ENCODE measurements at regions not wholly inside any gene's neighbourhood (a gene's known extent, or its start where the extent isn't known, plus 50 kb on each side); places are given as distances from the start of the nearest gene placed in this dataset.

DNA sequence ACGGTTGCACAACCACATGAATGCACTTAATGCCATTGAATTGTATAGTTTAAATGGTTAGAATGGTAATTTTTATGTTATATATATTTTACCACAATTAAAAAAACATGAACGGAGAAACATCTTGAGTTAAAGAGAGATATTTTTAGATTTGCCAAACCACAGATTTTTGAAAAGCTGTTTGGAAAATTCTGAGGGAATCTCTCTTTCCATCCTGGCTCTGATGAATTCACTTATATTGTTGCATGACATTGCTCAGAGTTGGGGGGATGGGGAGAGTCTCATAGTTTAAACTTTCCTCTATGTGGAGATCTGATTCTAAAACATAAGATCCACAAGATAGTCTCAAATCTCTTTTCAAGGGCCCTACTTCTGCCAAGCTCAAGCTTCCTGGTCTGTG lies 275.0 kb upstream of the NPVF start:
- no peak for DNase-seq (ENCODE audit: low read depth in 2 of 2)

- DNase-seq (ENCODE audit: low read depth in 2 of 2), result no peak
These were observed 283.9 kb upstream of the NPVF start for GRCh38 chr7:25512061-25512687.

DNA sequence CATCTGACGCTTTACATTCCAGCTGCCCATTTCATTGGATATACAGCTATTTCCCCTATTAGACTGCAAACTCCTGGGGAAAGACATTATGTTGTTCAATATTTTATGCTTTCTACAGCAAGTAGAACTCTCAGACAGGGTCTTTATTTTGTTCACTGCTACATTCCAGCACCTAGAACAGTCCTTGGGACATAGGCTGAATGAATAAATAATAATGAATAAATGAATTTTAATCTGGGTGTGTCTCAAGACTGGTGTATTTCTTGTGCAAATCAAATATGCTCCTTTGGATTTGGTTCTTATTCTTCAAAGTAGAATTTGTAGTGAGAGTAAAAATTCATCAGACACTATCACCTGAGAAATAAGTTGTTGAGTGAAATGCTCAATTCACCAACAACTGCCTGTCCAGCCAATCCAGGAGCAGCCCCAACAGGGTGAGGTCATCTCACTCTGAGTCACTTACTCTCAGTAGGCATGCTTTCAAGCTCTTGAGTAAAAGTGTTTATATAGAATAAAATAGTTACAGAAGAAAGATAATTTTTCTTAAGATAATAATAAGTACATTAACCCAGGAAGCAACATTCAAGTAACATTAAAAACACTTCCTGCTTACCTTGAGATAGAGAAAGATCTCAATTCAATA lies 287.5 kb upstream of the NPVF start:
- DNase-seq (ENCODE audit: low read depth in 2 of 2), result no peak

DNA sequence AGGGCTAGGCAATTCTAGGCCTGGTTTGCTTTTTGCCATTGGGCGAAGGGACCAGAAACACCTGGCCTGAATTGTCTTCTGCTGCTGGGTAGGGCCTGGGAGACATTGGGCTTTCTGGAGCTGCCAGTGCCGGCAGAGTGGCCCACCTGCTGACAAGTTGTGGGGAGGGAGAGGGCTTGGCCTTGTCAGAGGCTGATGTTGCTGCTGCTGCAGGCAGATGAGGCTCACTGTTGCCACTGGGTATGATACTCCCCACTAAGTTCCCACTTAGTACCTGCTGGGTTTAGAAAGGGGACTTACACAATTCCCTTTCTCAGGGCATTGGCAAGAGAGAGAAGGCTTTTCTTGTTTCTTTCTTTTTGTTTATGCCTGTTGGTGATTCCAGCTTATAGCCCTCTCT lies 289.6 kb upstream of the NPVF start:
- no peak for DNase-seq (ENCODE audit: low read depth in 2 of 2)

DNA sequence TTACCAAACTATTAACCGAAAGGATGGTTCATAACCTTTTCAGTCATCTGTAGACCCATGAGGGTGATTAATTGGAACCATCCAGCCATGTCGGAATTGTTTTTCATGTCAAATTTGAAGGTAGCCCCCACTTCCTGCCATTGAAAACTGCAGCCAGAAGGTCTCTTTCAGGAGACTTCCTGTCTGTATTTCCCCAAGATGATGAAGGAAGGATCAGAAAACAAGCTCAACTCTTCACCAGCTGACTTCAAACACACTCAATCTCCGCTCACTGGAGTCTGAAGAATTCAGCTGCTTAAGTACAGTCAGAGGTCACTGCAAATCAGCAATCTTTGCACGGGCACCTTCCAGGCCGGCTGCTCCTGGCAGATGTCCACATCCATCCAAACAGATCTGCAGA lies 291.7 kb upstream of the NPVF start:
- no peak for DNase-seq (ENCODE audit: low read depth in 2 of 2)

- DNase-seq (ENCODE audit: low read depth in 2 of 2), result no peak
These were observed 292.2 kb upstream of the NPVF start for GRCh38 chr7:25520516-25520915.

GRCh38 chr7:25521236-25521635 lies 292.9 kb upstream of the NPVF start:
- no peak for DNase-seq (ENCODE audit: low read depth in 2 of 2)

- DNase-seq (ENCODE audit: low read depth in 2 of 2), result no peak
These were observed 294.4 kb upstream of the NPVF start for GRCh38 chr7:25522727-25523126.

DNA sequence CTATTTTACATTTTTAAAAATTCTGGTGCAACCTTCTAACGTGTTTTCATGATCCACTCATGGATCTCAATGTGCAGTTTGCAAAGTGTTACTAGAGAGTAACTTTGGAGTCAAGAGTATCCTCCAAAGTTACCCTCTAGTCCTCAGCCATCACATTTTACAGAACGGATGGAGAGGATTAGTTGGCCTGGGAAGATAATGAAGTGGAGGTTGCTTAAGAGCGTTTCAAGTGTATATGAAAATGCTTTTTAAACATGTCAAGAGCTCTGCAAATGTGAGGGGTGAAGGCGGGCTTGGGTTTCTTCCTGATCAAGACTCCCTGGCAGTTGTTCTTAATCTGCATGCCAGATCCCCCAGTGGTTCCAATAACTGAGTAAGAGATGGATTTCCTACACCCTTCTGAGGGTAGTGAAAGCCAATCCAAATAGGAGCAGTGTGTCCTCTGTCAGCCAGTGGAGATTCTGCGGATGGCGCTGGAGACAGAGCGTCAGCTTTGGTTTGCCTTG lies 299.4 kb upstream of the NPVF start:
- DNase-seq (ENCODE audit: low read depth in 2 of 2), result no peak

- no peak for DNase-seq (ENCODE audit: low read depth in 2 of 2)
These were observed 301.0 kb upstream of the NPVF start for GRCh38 chr7:25529320-25529719.

GRCh38 chr7:25536851-25537250 lies 308.6 kb upstream of the NPVF start:
- no peak for DNase-seq (ENCODE audit: low read depth in 2 of 2)

GRCh38 chr7:25537662-25538375 lies 309.5 kb upstream of the NPVF start:
- no peak for DNase-seq (ENCODE audit: low read depth in 2 of 2)

GRCh38 chr7:25541094-25541821 lies 313.0 kb upstream of the NPVF start:
- no peak for DNase-seq (ENCODE audit: low read depth in 2 of 2)

DNA sequence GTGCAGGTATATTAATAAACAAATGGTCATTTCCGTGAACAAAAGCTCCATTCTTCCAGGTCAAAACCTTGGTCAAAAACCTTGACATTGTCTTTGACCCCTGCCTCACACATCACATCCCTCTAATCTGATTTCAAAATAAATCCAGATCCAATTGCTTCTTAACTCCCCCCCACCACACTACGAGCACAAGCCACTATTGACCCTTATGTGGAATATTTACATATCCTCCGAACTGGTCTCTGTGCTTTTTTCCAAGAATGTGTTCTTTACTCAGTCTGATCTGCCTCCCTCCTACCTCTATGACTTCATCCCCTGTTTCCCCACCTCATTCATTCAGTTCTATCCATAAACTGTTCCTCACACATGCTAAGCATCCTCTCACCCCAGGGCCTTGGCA lies 313.6 kb upstream of the NPVF start:
- no peak for DNase-seq (ENCODE audit: low read depth in 2 of 2)

DNA sequence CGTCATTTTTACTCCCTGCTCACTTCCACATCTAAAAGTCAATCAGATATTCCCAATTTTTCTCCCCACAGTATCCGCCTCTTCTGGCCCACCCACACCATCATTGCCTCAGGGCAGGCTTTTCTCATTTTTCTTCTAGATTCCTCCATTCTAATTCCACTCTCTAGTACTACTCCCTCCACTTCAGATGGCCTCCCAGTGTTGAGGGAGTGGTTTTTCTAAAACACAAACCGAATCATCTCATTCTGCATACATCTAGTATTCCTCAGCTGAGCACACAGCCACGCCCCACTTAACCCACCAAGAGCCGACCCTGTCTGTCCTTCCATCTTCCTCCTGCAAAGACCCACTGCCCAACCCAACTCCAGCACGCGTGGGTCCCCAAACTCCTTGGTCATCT lies 314.9 kb upstream of the NPVF start:
- no peak for DNase-seq (ENCODE audit: low read depth in 2 of 2)

DNA sequence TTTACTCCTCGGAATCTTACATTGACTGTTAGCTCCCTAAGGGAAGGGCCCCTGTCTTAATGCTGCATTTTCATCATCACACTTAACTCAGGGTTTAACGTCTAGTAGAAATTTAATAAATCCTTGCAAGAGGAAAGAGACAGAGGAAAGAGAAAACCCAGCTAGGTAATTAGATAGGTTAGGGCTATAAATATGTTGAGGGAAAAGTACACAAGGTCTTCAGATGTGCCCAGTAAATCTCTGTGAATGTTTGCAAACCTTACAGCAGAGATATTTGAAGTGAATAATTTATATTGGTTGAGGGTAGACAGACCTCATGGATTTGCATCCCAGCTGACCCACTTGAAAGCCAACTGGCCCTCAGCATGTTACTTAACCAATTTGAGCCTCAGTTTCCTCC lies 315.5 kb upstream of the NPVF start:
- DNase-seq (ENCODE audit: low read depth in 2 of 2), result no peak

- no peak for DNase-seq (ENCODE audit: low read depth in 2 of 2)
These were observed 316.0 kb upstream of the NPVF start for GRCh38 chr7:25544254-25544653.

GRCh38 chr7:25545124-25546008 lies 317.1 kb upstream of the NPVF start:
- DNase-seq (ENCODE audit: low read depth in 2 of 2), result no peak

- DNase-seq (ENCODE audit: low read depth in 2 of 2), result no peak
These were observed 318.0 kb upstream of the NPVF start for GRCh38 chr7:25546306-25546705.

DNA sequence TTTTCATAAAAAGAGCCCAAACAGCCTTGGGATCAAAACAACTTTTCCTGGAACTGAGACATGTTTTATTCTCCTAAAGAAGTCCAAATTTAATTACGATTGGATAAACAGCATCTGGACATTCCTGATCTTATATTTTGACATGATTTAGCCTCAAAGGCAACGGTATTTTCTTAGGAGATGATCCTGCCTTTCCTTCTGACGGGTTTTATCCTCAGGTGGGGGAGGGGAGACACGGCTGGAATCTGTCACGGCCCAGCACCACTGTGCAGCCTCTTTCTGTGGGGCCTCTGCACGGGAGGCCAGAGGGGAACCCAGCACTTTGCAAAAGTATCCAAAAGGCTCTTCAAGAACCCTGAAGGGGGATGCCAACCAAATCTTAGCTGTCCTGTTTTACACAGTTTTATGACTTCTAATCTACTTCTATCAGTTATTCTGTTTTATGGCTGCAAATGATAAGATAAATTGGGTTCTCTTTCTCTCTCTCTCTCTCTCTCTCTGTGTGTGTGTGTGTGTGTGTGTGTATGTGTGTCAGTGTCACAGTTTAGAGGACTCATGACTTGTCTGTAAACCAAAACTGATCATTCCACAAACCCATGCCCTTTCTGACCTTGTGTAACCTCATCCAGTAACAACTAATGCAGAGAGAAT lies 321.1 kb upstream of the NPVF start:
- DNase-seq (ENCODE audit: low read depth in 2 of 2), result no peak

- DNase-seq (ENCODE audit: low read depth in 2 of 2), result no peak
These were observed 321.9 kb upstream of the NPVF start for GRCh38 chr7:25550149-25550548.

Data from fibroblast of skin of left biceps (primary cell).